Uterus (tissue), 3 donors: ENCODE measurements at regions not wholly inside any gene's neighbourhood (a gene's known extent, or its start where the extent isn't known, plus 50 kb on each side); places are given as distances from the start of the nearest gene placed in this dataset.
"Not testable (repeated sequence)": the region's sequence is repeated elsewhere in the genome, so short reads cannot be mapped to it uniquely, and the experiment has no call there.

Experiments used
- DNase-seq, 2 donors: peaks; one replicate each; pipeline ENCODE4 v3.0.0-alpha.2; 2019 to 2020
- H3K27ac ChIP-seq, 2 donors: fragments of 200-600 bp; sonication (generic); 1 replicate in 1 of 2; 2 replicates in 1 of 2; pipeline ENCODE4 v1.5.1; 2016 to 2018
- H3K27me3 ChIP-seq, 2 donors: fragments of 200-600 bp; sonication (generic); one replicate each; pipeline ENCODE4 v1.5.1; 2018 to 2019; ENCODE audit warnings: control low read depth in 1 of 2
- H3K36me3 ChIP-seq, 2 donors: fragments of 200-600 bp; sonication (generic); one replicate each; pipeline ENCODE4 v1.5.1; 2019; ENCODE audit warnings: control low read depth in 1 of 2
- H3K4me1 ChIP-seq, 2 donors: fragments of 200-600 bp; sonication (generic); one replicate each; pipeline ENCODE4 v1.5.1; 2018 to 2019; ENCODE audit warnings: control low read depth in 1 of 2
- H3K4me3 ChIP-seq, 2 donors: fragments of 200-600 bp; sonication (generic); 1 replicate in 1 of 2; 2 replicates in 1 of 2; pipeline ENCODE4 v1.5.1; 2018 to 2019; ENCODE audit warnings: mild to moderate bottlenecking in 1 of 2
- H3K9me3 ChIP-seq, 2 donors: fragments of 200-600 bp; sonication (generic); one replicate each; pipeline ENCODE4 v1.5.1; 2019; ENCODE audit warnings: control low read depth in 1 of 2
- POLR2A ChIP-seq, 2 donors: fragments of 450-650 bp; IDR thresholded peaks; one replicate each; pipeline ENCODE4 v1.6.1; 2016; ENCODE audit warnings: antibody characterized with exemption in 2 of 2, mild to moderate bottlenecking in 1 of 2, moderate library complexity in 1 of 2
- intact Hi-C: fragments of 100-400 bp; cut with DNase I; formaldehyde crosslinking; loops from one replicate; pipeline ENCODE4 v1.15.1; 2023; ENCODE audit warnings: low total_unique reads
- TF ChIP-seq, protein P1 (sequence below), 4 experiments: fragments of 200-600 bp in 2 of 4; fragments of 450-650 bp in 2 of 4; sonication (generic) in 2 of 4; IDR thresholded peaks; one replicate each; pipeline ENCODE4 v1.5.1; 2016 to 2019; ENCODE audit warnings: antibody characterized with exemption in 4 of 4, mild to moderate bottlenecking in 2 of 4, moderate library complexity in 1 of 4
- donor health status: DM: yes; HTN: yes; CAD: no.

DNA sequence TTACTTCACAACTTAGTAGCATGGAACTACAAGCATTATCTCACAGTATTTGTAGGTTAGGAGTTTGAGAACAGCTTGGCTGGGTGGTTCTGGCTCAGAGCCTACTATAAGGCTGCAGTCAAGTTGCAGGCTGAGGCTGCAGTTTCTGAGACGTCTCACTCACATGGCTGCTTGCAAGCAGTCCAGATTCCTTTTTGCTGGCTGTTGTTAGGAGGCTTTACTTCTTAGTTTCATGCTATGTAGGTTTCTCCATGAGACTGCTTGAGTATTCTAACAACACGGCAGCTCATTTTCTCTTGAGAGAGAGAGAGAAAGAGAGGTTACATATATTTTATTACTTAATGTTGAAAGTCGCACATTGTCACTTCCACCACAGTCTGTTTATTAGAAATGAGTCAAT, 1073.9 kb downstream of the NXPH1 start:
- TF ChIP-seq, protein P1, sequence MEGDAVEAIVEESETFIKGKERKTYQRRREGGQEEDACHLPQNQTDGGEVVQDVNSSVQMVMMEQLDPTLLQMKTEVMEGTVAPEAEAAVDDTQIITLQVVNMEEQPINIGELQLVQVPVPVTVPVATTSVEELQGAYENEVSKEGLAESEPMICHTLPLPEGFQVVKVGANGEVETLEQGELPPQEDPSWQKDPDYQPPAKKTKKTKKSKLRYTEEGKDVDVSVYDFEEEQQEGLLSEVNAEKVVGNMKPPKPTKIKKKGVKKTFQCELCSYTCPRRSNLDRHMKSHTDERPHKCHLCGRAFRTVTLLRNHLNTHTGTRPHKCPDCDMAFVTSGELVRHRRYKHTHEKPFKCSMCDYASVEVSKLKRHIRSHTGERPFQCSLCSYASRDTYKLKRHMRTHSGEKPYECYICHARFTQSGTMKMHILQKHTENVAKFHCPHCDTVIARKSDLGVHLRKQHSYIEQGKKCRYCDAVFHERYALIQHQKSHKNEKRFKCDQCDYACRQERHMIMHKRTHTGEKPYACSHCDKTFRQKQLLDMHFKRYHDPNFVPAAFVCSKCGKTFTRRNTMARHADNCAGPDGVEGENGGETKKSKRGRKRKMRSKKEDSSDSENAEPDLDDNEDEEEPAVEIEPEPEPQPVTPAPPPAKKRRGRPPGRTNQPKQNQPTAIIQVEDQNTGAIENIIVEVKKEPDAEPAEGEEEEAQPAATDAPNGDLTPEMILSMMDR (IDR thresholded peaks at IDR 0.05) = no peak
- Histone ChIP-seq H3K4me1 (no peaks in the 10 kb centered on the region), H3K36me3 (no peaks in the 10 kb centered on the region), H3K9me3 (no peaks in the 10 kb centered on the region), H3K27me3 (no peaks in the 10 kb centered on the region), H3K27ac (no peak overlapping the region), H3K4me3 (no peak overlapping the region)
- no peak for DNase-seq
- intact Hi-C loops = no loop called here

DNA sequence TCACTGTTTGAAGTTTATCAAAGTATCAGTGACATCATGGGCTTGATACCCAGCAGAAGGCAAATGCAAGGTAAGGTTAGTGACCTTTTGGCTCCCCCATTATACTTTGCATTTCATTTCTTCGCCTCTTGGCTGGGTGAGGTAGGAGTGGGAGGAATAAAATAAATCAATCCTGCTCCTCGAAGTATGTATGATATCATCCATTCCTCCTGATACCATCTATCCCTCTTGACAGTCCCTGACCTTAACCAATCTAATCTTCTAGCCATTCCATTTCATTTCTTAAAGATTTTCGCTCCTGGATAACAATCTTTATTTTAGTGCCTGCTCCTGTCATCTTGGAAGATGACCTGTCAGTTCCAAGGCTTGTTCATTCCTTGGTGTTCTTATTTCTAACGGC, 1083.3 kb downstream of the NXPH1 start:
- H3K4me3 ChIP-seq = no peak overlapping the region
- H3K4me1 ChIP-seq = no peaks in the 10 kb centered on the region
- H3K9me3 ChIP-seq = no peaks in the 10 kb centered on the region
- H3K27me3 ChIP-seq = no peaks in the 10 kb centered on the region
- intact Hi-C loops = no loop called here
- no peaks in the 10 kb centered on the region for H3K36me3 ChIP-seq
- H3K27ac ChIP-seq = no peak overlapping the region
- TF ChIP-seq, protein P1 (IDR thresholded peaks at IDR 0.05) = no peak
- TF ChIP-seq POLR2A (IDR thresholded peaks at IDR 0.05) = no peak
- no peak for DNase-seq

DNA sequence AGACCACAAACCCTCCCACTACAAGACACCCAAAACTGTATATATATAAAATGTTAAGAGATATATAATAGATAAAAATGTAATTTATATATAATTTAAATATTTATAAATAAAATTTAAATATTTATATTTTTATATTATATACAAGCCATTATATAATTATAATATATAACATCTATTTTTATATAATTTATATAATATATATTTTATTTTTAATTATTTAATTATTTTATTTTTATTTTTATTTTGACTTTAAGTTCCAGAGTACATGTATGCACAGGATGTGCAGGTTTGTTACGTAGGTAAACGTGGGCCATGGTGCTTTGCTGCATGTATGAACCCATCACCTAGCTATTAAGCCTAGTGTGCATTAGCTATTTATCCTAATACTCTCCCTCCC, 1090.2 kb downstream of the NXPH1 start:
- no peaks in the 10 kb centered on the region for H3K36me3 ChIP-seq
- no peaks in the 10 kb centered on the region for H3K4me1 ChIP-seq
- intact Hi-C loops = no loop called here
- no peaks in the 10 kb centered on the region for H3K9me3 ChIP-seq
- H3K27ac ChIP-seq = no peak overlapping the region
- no peak for TF ChIP-seq POLR2A (IDR thresholded peaks at IDR 0.05)
- TF ChIP-seq, protein P1 (IDR thresholded peaks at IDR 0.05) = no peak
- no peaks in the 10 kb centered on the region for H3K27me3 ChIP-seq
- no peak for DNase-seq
- no peak overlapping the region for H3K4me3 ChIP-seq

DNA sequence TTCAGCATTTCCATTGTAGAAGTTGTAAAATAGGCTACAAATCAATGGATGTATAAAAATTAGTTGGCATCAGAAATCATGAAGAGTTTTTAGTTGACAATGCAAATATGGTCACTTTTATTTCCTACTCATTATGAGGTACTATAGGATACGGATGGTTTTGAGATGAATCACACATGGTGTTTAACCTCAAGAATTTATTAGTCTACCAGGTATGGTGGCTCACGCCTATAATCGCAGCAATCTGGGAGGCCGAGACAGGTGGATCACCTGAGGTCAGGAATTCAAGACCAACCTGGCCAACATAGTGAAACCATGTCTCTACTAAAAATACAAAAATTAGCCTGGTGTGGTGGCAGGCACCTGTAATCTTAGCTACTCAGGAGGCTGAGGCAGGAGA, 1119.0 kb downstream of the NXPH1 start:
- H3K36me3 ChIP-seq, intact Hi-C loops, H3K4me3 ChIP-seq, H3K4me1 ChIP-seq, H3K27me3 ChIP-seq, H3K9me3 ChIP-seq, DNase-seq, H3K27ac ChIP-seq: not testable (repeated sequence)

DNA sequence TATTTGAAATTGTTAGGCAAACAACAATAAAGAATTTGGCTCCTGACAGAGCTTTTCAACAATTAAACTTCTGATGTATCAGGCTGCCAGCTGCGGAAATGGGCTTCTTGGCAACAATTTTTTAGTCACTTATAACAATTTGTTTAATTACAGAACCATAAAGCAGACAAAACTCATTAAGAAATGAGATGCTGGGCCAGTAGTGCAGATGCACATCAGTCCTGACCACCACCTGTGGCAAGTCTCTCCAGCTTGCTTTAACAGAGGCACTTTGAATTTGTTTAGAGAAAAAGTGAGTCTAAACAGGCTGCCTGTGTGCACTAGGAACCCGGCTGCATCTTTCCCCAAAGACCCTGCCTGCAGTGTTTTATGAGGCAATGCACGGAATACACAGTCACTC, 1124.4 kb downstream of the NXPH1 start:
- TF ChIP-seq, protein P1 (IDR thresholded peaks at IDR 0.05) = no peak
- TF ChIP-seq POLR2A (IDR thresholded peaks at IDR 0.05) = no peak
- H3K27ac ChIP-seq = no peak overlapping the region
- H3K4me3 ChIP-seq = no peak overlapping the region
- no peaks in the 10 kb centered on the region for H3K4me1 ChIP-seq
- H3K9me3 ChIP-seq = no peaks in the 10 kb centered on the region
- DNase-seq = no peak
- no peaks in the 10 kb centered on the region for H3K36me3 ChIP-seq
- H3K27me3 ChIP-seq = no peaks in the 10 kb centered on the region
- intact Hi-C loops = no loop called here

DNA sequence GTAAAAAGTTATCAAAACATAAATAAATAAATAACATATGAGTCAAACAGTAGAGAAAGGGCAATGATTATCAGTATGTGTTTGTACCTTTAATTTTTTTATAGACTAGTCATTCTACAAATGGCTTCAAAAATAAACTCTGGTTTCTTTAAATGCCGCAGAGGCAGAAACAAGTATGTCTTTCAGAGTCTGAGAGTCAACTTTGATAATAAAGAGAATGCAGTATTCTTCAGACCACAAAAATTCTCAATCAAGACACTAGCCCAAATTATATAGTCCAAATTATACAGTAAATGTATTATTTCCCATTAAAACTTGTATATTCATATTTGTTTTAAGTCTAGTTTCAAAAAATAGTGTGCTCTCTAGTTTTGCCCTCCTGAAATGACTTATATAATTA, 1142.3 kb downstream of the NXPH1 start:
- Histone ChIP-seq H3K27ac (no peak overlapping the region), H3K9me3 (no peaks in the 10 kb centered on the region), H3K27me3 (no peaks in the 10 kb centered on the region), H3K4me3 (no peak overlapping the region), H3K4me1 (no peaks in the 10 kb centered on the region), H3K36me3 (peaks cover 0 to 5% of the 10 kb centered on the region in 2 donors)
- intact Hi-C loops = no loop called here
- no peak for DNase-seq
- TF ChIP-seq, protein P1 (IDR thresholded peaks at IDR 0.05) = no peak
